A549 (cell line): ENCODE measurements at regions not wholly inside any gene's neighbourhood (a gene's known extent, or its start where the extent isn't known, plus 50 kb on each side); places are given as distances from the start of the nearest gene placed in this dataset.
"Not testable (repeated sequence)": the region's sequence is repeated elsewhere in the genome, so short reads cannot be mapped to it uniquely, and the experiment has no call there.

Experiments used
- ATAC-seq, 2 experiments: fragments of 200-7000 bp in 1 of 2; fragments of >200 bp in 1 of 2; cut with Nextera tagmentation in 1 of 2; cut with Tn5 transposase in 1 of 2; 3 replicates each; pipeline versions ENCODE4 v1.8.0 to v1.9.1; 2018 to 2020; ENCODE audit warnings: mild to moderate bottlenecking in 1 of 2, moderate library complexity in 1 of 2
- CTCF ChIA-PET: fragments of 300-600 bp; sonication (Branson Sonifier 250); formaldehyde crosslinking; extraction: SDS; loops from one replicate; lab custom pipeline; 2021; ENCODE audit warnings: antibody characterized with exemption, inconsistent platforms; lab: Yijun Ruan, JAX
- POLR2A ChIA-PET: fragments of 350-600 bp; formaldehyde crosslinking; extraction: SDS; loops from one replicate; lab custom pipeline; 2021; ENCODE audit warnings: antibody characterized with exemption, inconsistent platforms; lab: Yijun Ruan, JAX
- DNase-seq, 2 experiments: peaks; one replicate each; pipeline versions ENCODE4 v3.0.0 to v3.0.0-alpha.2; 2011 to 2016; ENCODE audit warnings: low read depth in 1 of 2, low spot score in 1 of 2
- FAIRE-seq: peaks from 2 replicates; lab custom pipeline; 2011; peaks lifted over from hg19 to GRCh38; lab: Jason Lieb, UNC
- H3K27ac ChIP-seq, 2 experiments: fragments of >200 bp; sonication (Bioruptor Twin); formaldehyde crosslinking; 3 replicates each; pipeline ENCODE4 v1.5.1; 2016 to 2017
- H3K4me1 ChIP-seq: fragments of >200 bp; sonication (Bioruptor Twin); formaldehyde crosslinking; 3 replicates; pipeline ENCODE4 v1.6.1; 2016
- H3K4me2 ChIP-seq: fragments of >200 bp; sonication (Bioruptor Twin); formaldehyde crosslinking; 3 replicates; pipeline ENCODE4 v1.6.1; 2016
- H3K4me3 ChIP-seq: fragments of >200 bp; sonication (Bioruptor Twin); formaldehyde crosslinking; 3 replicates; pipeline ENCODE4 v1.5.1; 2016
- H3K9me3 ChIP-seq: fragments of >200 bp; sonication (Bioruptor Twin); formaldehyde crosslinking; 3 replicates; pipeline ENCODE4 v1.6.1; 2016
- CTCF ChIP-seq: fragments of >200 bp; sonication (Bioruptor Twin); formaldehyde crosslinking; IDR thresholded peaks from 3 replicates; pipeline ENCODE4 v1.5.1; 2016
- RAD21 ChIP-seq, 2 experiments: fragments of >200 bp in 1 of 2; sonication (Bioruptor Twin) in 1 of 2; formaldehyde crosslinking in 1 of 2; IDR thresholded peaks in 1 of 2; conservative IDR thresholded peaks in 1 of 2; 2 replicates in 1 of 2; 3 replicates in 1 of 2; pipeline ENCODE4 v1.6.1; 2012 to 2018; ENCODE audit warnings: inconsistent platforms in 1 of 2
- SMC3 ChIP-seq: fragments of >200 bp; sonication (Bioruptor Twin); formaldehyde crosslinking; IDR thresholded peaks from 3 replicates; pipeline ENCODE4 v1.6.1; 2018; ENCODE audit warnings: inconsistent platforms
- WGBS: methylation state at CpG from one replicate; pipeline ENCODE4 v1.1.6; 2017; ENCODE audit errors: missing lambda C conversion rate; 5-methylcytosine and 5-hydroxymethylcytosine counted together
- small RNA-seq, 6 experiments: library from RNA; depleted of rRNA; stranded (forward); fragments of <200 nt; gene quantifications; one replicate each; pipeline ENCODE3, GENCODE V24; 2012

GRCh38 chr4:4107411-4108107 lies 119.2 kb downstream of the OTOP1 start:
- CTCF ChIA-PET = interaction anchor here (0.6 to 1.3 kb wide), 4 partner anchors 10 to 318 kb away, joined by 3 read pairs; no protein-coding TSS in a partner anchor
- H3K4me1 ChIP-seq, H3K9me3 ChIP-seq: not testable (repeated sequence)
- H3K27ac ChIP-seq = peak overlapping the region in 1 of 2 experiments; percentile 78; a peak in 3 of 6 replicates
- H3K4me2 ChIP-seq = peak overlapping the region; percentile 82
- H3K4me3 ChIP-seq = peak overlapping the region; percentile 41
- peak; percentile 63 to 94 for ATAC-seq
- TF ChIP-seq CTCF (peak; percentile 58), SMC3 (peak; percentile 71), RAD21 (conservative IDR thresholded peaks at IDR 0.05 in 1 of 2, IDR thresholded peaks at IDR 0.05 in 1 of 2) (peak; percentile 23 to 52; a peak in 4 of 5 replicates)
- TF ChIP-seq, all 56 proteins: peak for 3; not testable (repeated sequence) for 53
- POLR2A ChIA-PET, FAIRE-seq: not testable (repeated sequence)
- DNase-seq = peak; percentile 15 to 33
- WGBS = 33% methylated on average over 3 of the region's 52 CpGs

GRCh38 chr4:4115381-4115780 lies 111.3 kb downstream of the OTOP1 start:
- DNase-seq, H3K4me1 ChIP-seq, H3K27ac ChIP-seq, ATAC-seq, FAIRE-seq, CTCF ChIA-PET, POLR2A ChIA-PET, H3K4me2 ChIP-seq, H3K9me3 ChIP-seq, H3K4me3 ChIP-seq: not testable (repeated sequence)
- 83% methylated on average over 1 of the region's 13 CpGs for WGBS

GRCh38 chr4:4116901-4117300 lies 109.8 kb downstream of the OTOP1 start:
- H3K4me1 ChIP-seq, H3K27ac ChIP-seq, H3K9me3 ChIP-seq, CTCF ChIA-PET, H3K4me2 ChIP-seq, ATAC-seq, FAIRE-seq, POLR2A ChIA-PET, H3K4me3 ChIP-seq: not testable (repeated sequence)
- whole genome bisulfite sequencing = no CpG with 5 or more reads among the region's 1 CpG
- peak in 1 of 2 experiments; percentile 11 for DNase-seq

- FAIRE-seq, H3K4me1 ChIP-seq, CTCF ChIA-PET, DNase-seq, POLR2A ChIA-PET, H3K4me2 ChIP-seq, H3K9me3 ChIP-seq, ATAC-seq, H3K27ac ChIP-seq, H3K4me3 ChIP-seq: not testable (repeated sequence)
- 49% methylated on average over 8 of the region's 8 CpGs for WGBS
Observed at GRCh38 chr4:4134368-4134767, 92.4 kb downstream of the OTOP1 start.

GRCh38 chr4:4136621-4137020 lies 90.1 kb downstream of the OTOP1 start:
- DNase-seq, H3K9me3 ChIP-seq, H3K4me1 ChIP-seq, H3K27ac ChIP-seq, FAIRE-seq, CTCF ChIA-PET, H3K4me2 ChIP-seq, POLR2A ChIA-PET, H3K4me3 ChIP-seq, ATAC-seq: not testable (repeated sequence)
- WGBS = 77% methylated on average over 9 of the region's 9 CpGs

Small RNA genes lying in the stretch of these regions (small RNA-seq; reads per million reads assigned to genes)
- gene AC116562.3 = 0 reads per million in 6 experiments
